ENCODE measurements at regions not wholly inside any gene's neighbourhood (a gene's known extent, or its start where the extent isn't known, plus 50 kb on each side); places are given as distances from the start of the nearest gene placed in this dataset.
"Not testable (repeated sequence)": the region's sequence is repeated elsewhere in the genome, so short reads cannot be mapped to it uniquely, and the experiment has no call there.

DNA sequence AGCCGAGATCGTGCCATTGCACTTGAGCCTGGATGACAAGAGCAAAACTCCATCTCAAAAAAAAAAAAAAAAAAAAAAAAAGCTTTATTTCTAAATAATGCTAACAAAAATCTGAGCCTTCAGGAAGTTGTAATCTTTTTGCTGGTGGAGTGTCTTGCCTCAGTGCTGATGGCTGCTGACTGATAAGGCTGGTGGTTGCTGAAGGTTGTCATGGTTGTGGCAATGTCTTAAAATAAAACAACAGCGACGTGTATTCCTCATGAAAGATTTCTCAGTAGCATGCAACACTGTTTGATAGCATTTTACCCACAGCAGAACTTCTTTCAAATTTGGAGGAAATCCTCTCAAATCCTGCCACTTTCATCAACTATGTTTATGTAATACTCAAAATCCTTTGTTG, 77.4 kb upstream of the PTPRG start:
- Histone ChIP-seq H3K36me3 (no peaks in the 10 kb centered on the region), H3K27ac (no peak overlapping the region), H3K4me3 (ENCODE audit: low read depth, low read length) (no peak overlapping the region), H3K27me3 (ENCODE audit: insufficient read depth, low read depth, severe bottlenecking) (no peaks in the 10 kb centered on the region), H3K9me3 (ENCODE audit: severe bottlenecking) (no peaks in the 10 kb centered on the region)
- no peak for DNase-seq
- TF ChIP-seq, protein P1, sequence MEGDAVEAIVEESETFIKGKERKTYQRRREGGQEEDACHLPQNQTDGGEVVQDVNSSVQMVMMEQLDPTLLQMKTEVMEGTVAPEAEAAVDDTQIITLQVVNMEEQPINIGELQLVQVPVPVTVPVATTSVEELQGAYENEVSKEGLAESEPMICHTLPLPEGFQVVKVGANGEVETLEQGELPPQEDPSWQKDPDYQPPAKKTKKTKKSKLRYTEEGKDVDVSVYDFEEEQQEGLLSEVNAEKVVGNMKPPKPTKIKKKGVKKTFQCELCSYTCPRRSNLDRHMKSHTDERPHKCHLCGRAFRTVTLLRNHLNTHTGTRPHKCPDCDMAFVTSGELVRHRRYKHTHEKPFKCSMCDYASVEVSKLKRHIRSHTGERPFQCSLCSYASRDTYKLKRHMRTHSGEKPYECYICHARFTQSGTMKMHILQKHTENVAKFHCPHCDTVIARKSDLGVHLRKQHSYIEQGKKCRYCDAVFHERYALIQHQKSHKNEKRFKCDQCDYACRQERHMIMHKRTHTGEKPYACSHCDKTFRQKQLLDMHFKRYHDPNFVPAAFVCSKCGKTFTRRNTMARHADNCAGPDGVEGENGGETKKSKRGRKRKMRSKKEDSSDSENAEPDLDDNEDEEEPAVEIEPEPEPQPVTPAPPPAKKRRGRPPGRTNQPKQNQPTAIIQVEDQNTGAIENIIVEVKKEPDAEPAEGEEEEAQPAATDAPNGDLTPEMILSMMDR (IDR thresholded peaks at IDR 0.05; ENCODE audit: low read depth, low read length) = no peak

DNA sequence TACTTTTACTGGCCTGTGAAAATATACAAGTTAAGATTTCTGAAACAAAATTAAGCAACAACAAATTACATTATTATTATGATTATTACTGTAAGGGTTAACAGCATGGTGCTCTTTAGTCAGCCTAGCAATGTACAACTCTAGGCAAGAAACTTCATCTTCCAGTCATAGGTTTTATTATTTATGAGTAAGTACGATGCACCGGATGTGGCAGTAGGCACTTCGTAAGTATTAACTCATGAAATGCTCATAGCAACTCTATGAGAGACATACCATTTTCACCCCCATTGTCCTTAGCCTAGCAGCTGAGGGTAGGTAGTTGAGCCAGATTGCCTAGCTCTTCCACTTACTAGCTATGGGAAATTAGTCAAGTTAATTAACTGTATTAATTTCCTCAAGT, 68.0 kb upstream of the PTPRG start:
- H3K36me3 ChIP-seq = no peaks in the 10 kb centered on the region
- TF ChIP-seq, protein P1 (IDR thresholded peaks at IDR 0.05; ENCODE audit: low read depth, low read length) = no peak
- no peak overlapping the region for H3K4me3 ChIP-seq (ENCODE audit: low read depth, low read length)
- H3K27ac ChIP-seq = no peak overlapping the region
- H3K9me3 ChIP-seq (ENCODE audit: severe bottlenecking) = no peaks in the 10 kb centered on the region
- H3K27me3 ChIP-seq (ENCODE audit: insufficient read depth, low read depth, severe bottlenecking) = no peaks in the 10 kb centered on the region
- DNase-seq = no peak

DNA sequence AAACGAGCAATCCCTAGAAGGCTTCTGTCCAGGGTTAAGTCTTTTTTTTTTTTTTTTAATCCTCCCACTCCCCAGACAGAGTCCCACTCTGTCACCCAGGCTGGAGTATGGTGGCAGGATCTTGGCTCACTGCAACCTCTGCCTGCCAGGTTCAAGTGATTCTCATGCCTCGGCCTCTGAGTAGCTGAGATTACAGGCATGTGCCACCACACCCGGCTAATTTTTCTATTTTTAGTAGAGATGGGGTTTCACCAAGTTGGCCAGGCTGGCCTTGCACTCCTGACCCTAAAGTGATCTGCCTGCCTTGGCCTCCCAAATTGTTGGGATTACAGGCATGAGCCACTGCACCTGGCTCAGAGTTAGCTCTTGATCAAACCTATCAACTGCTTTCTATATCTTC, 67.1 kb upstream of the PTPRG start:
- not testable (repeated sequence) for H3K4me3 ChIP-seq (ENCODE audit: low read depth, low read length); H3K27me3 ChIP-seq (ENCODE audit: insufficient read depth, low read depth, severe bottlenecking); H3K36me3 ChIP-seq

DNA sequence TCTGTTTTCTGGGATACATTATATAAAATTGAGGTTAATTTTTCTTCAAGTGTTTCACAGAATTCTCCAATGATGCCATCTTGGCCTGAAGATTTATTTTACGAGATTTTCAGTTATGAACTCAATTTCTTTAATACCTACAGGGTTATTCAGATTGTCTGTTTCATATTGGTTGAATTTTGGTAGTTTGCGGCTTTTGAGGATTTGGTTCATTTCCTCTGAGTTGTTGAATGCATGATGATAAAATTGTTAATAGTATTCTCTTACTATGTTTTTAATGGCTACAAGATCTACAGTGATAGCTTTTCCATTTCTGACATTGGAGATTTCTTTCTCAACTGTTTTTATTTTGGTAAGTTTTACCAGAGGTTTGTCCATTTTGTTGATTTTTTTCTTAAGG, 63.9 kb upstream of the PTPRG start:
- no peak overlapping the region for H3K4me3 ChIP-seq (ENCODE audit: low read depth, low read length)
- H3K36me3 ChIP-seq = no peaks in the 10 kb centered on the region
- H3K27me3 ChIP-seq (ENCODE audit: insufficient read depth, low read depth, severe bottlenecking) = no peaks in the 10 kb centered on the region
- DNase-seq = no peak
- H3K9me3 ChIP-seq (ENCODE audit: severe bottlenecking) = peaks cover 4% of the 10 kb centered on the region
- TF ChIP-seq, protein P1 (IDR thresholded peaks at IDR 0.05; ENCODE audit: low read depth, low read length) = no peak
- no peak overlapping the region for H3K27ac ChIP-seq

More for the DNA sequence above, 67.1 kb upstream of the PTPRG start:
- not testable (repeated sequence) for DNase-seq; H3K9me3 ChIP-seq (ENCODE audit: severe bottlenecking); H3K27ac ChIP-seq

DNA sequence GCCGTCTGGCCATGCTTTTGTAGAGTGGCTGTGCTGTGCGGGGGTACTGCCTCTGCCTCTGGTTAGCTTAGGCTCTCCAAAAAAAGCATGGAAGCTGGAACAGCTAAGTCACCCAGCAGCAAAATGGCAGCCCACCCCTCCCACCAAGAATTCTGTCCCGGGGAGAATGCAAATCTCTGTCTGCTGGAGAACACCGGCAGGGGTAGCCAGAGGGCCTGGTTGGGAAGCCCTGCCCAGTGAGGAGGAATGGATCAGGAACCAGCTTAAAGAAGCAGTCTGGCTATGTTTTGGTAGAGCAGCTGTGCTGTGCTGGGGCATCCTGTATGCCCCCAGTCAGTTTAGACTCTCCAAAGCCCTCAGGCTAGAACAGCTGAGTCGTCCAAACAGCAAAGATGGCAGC, 56.2 kb upstream of the PTPRG start:
- Histone ChIP-seq H3K36me3 (no peaks in the 10 kb centered on the region), H3K27me3 (ENCODE audit: insufficient read depth, low read depth, severe bottlenecking) (no peaks in the 10 kb centered on the region), H3K27ac (no peak overlapping the region), H3K9me3 (ENCODE audit: severe bottlenecking) (peaks cover 4% of the 10 kb centered on the region), H3K4me3 (ENCODE audit: low read depth, low read length) (no peak overlapping the region)
- TF ChIP-seq, protein P1 (IDR thresholded peaks at IDR 0.05; ENCODE audit: low read depth, low read length) = no peak
- DNase-seq = no peak

DNA sequence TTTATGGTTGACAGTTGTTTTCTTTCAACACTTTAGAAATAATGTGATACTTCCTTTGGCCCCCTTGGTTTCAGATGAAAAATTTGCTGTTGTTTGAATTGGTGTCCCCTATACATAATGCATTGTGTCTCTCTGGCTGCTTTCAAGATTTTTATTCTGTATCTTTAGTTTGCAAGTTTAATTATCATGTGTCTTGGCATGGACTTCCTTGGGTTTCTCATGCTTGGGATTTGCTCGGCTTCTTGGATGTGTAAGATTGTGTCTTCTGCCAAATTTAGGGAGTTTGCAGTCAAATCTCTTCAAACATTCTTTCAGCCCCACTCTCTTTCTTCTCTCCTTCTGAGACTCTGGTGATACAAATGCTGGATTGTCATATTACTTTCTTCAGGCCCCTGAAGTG, 53.4 kb upstream of the PTPRG start:
- TF ChIP-seq, protein P1 (IDR thresholded peaks at IDR 0.05; ENCODE audit: low read depth, low read length) = no peak
- Histone ChIP-seq H3K4me3 (ENCODE audit: low read depth, low read length) (no peak overlapping the region), H3K36me3 (no peaks in the 10 kb centered on the region), H3K27ac (no peak overlapping the region), H3K27me3 (ENCODE audit: insufficient read depth, low read depth, severe bottlenecking) (no peaks in the 10 kb centered on the region), H3K9me3 (ENCODE audit: severe bottlenecking) (no peaks in the 10 kb centered on the region)
- DNase-seq = no peak

All from WERI-Rb-1 (cell line).